Right kidney (tissue), 1 donor: ENCODE measurements at regions not wholly inside any gene's neighbourhood (a gene's known extent, or its start where the extent isn't known, plus 50 kb on each side); places are given as distances from the start of the nearest gene placed in this dataset.

ENCODE experiments used
- DNase-seq: peaks from one replicate; pipeline ENCODE4 v3.0.0-alpha.2; 2016

GRCh38 chr20:24762791-24763350 lies 186.2 kb upstream of the CST7 start:
- no peak for DNase-seq

GRCh38 chr20:24763386-24764026 lies 185.6 kb upstream of the CST7 start:
- DNase-seq = no peak

GRCh38 chr20:24764027-24764793 lies 184.9 kb upstream of the CST7 start:
- no peak for DNase-seq

GRCh38 chr20:24764794-24765202 lies 184.3 kb upstream of the CST7 start:
- no peak for DNase-seq

- no peak for DNase-seq
These were observed 183.5 kb upstream of the CST7 start for GRCh38 chr20:24765316-24766142.

- DNase-seq = no peak
These were observed 182.9 kb upstream of the CST7 start for GRCh38 chr20:24766143-24766527.

- peak; percentile 0 for DNase-seq
These were observed 182.0 kb upstream of the CST7 start for GRCh38 chr20:24766826-24767622.

- no peak for DNase-seq
These were observed 181.4 kb upstream of the CST7 start for GRCh38 chr20:24767623-24768100.

GRCh38 chr20:24768201-24768636 lies 180.8 kb upstream of the CST7 start:
- no peak for DNase-seq

- DNase-seq = no peak
These were observed 180.1 kb upstream of the CST7 start for GRCh38 chr20:24768713-24769601.

- DNase-seq = no peak
These were observed 179.0 kb upstream of the CST7 start for GRCh38 chr20:24769878-24770627.

GRCh38 chr20:24770628-24771541 lies 178.2 kb upstream of the CST7 start:
- DNase-seq = no peak

GRCh38 chr20:24771542-24772061 lies 177.5 kb upstream of the CST7 start:
- DNase-seq = no peak

GRCh38 chr20:24772667-24773066 lies 176.4 kb upstream of the CST7 start:
- no peak for DNase-seq

GRCh38 chr20:24773168-24773567 lies 175.9 kb upstream of the CST7 start:
- DNase-seq = no peak

GRCh38 chr20:24773751-24774201 lies 175.3 kb upstream of the CST7 start:
- DNase-seq = no peak

- no peak for DNase-seq
These were observed 173.1 kb upstream of the CST7 start for GRCh38 chr20:24775966-24776365.

GRCh38 chr20:24776755-24777271 lies 172.3 kb upstream of the CST7 start:
- DNase-seq = no peak
